PC-3 (cell line): ENCODE measurements at regions not wholly inside any gene's neighbourhood (a gene's known extent, or its start where the extent isn't known, plus 50 kb on each side); places are given as distances from the start of the nearest gene placed in this dataset.

Experiments used
- CTCF ChIP-seq: fragments of 300-600 bp; sonication (generic); conservative IDR thresholded peaks from 2 replicates; pipeline ENCODE4 v1.5.1; 2017; ENCODE audit warnings: antibody characterized with exemption, low read depth, mild to moderate bottlenecking, low read length
- EZH2 ChIP-seq: fragments of 300-600 bp; sonication (generic); IDR thresholded peaks from one replicate; pipeline ENCODE4 v1.6.1; 2017; ENCODE audit warnings: antibody characterized with exemption, mild to moderate bottlenecking, low read length; ENCODE audit not compliant: unreplicated experiment

- TF ChIP-seq CTCF (no peak), EZH2 (no peak)
These were observed 53.0 kb upstream of the DAZL start for GRCh38 chr3:16658004-16658924.
